Mucosa of descending colon (tissue), 3 donors: ENCODE measurements at regions not wholly inside any gene's neighbourhood (a gene's known extent, or its start where the extent isn't known, plus 50 kb on each side); places are given as distances from the start of the nearest gene placed in this dataset.

ENCODE experiments used
- ATAC-seq: fragments of 200-7000 bp; cut with Tn5 transposase; one replicate; pipeline ENCODE4 v1.9.1; 2020; ENCODE audit warnings: mild to moderate bottlenecking, moderate library complexity
- DNase-seq, 3 donors: peaks; one replicate each; pipeline ENCODE4 v3.0.0-alpha.2; 2020
- H3K36me3 ChIP-seq: fragments of 200-600 bp; one replicate; pipeline ENCODE4 v1.8.0; 2021; ENCODE audit warnings: low read depth, mild to moderate bottlenecking
- H3K4me1 ChIP-seq: fragments of 200-600 bp; one replicate; pipeline ENCODE4 v1.8.0; 2021; ENCODE audit warnings: low read depth, mild to moderate bottlenecking
- H3K4me3 ChIP-seq: fragments of 200-600 bp; one replicate; pipeline ENCODE4 v1.8.0; 2021; ENCODE audit warnings: mild to moderate bottlenecking
- H3K9me3 ChIP-seq: fragments of 200-600 bp; one replicate; pipeline ENCODE4 v1.8.0; 2021; ENCODE audit warnings: mild to moderate bottlenecking
- intact Hi-C, 2 donors: fragments of 100-400 bp; cut with DNase I in 1 of 2; cut with micrococcal nuclease in 1 of 2; formaldehyde crosslinking; loops; one replicate each; pipeline versions ENCODE4 v1.11.0 to v1.11.1; 2022; cut with DNase I, micrococcal nuclease
- TF ChIP-seq, protein P1 (sequence below): fragments of 200-600 bp; IDR thresholded peaks from one replicate; pipeline ENCODE4 v1.8.0; 2022; ENCODE audit warnings: antibody characterized with exemption, mild to moderate bottlenecking
- donor health status: DM: no; HTN: no; CAD: no; lungs with moderate emphysema.
- donor health status: DM: no; HTN: no; CAD: no.
- donor health status: DM: no; HTN: yes; CAD: no.

GRCh38 chr6:51415501-51415900, 596.8 kb downstream of the TFAP2B start:
- Histone ChIP-seq H3K4me1 (no peaks in the 10 kb centered on the region), H3K36me3 (no peaks in the 10 kb centered on the region), H3K4me3 (no peak overlapping the region), H3K9me3 (no peaks in the 10 kb centered on the region)
- ATAC-seq: no peak
- DNase-seq: no peak
- intact Hi-C loops: no loop called here
- TF ChIP-seq, protein P1, sequence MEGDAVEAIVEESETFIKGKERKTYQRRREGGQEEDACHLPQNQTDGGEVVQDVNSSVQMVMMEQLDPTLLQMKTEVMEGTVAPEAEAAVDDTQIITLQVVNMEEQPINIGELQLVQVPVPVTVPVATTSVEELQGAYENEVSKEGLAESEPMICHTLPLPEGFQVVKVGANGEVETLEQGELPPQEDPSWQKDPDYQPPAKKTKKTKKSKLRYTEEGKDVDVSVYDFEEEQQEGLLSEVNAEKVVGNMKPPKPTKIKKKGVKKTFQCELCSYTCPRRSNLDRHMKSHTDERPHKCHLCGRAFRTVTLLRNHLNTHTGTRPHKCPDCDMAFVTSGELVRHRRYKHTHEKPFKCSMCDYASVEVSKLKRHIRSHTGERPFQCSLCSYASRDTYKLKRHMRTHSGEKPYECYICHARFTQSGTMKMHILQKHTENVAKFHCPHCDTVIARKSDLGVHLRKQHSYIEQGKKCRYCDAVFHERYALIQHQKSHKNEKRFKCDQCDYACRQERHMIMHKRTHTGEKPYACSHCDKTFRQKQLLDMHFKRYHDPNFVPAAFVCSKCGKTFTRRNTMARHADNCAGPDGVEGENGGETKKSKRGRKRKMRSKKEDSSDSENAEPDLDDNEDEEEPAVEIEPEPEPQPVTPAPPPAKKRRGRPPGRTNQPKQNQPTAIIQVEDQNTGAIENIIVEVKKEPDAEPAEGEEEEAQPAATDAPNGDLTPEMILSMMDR: no peak

- H3K36me3 ChIP-seq: no peaks in the 10 kb centered on the region
- TF ChIP-seq, protein P1: no peak
- intact Hi-C loops: no loop called here
- no peak overlapping the region for H3K4me3 ChIP-seq
- H3K4me1 ChIP-seq: no peaks in the 10 kb centered on the region
- no peaks in the 10 kb centered on the region for H3K9me3 ChIP-seq
- no peak for ATAC-seq
- DNase-seq: no peak
Measured at GRCh38 chr6:51429017-51429712, 610.5 kb downstream of the TFAP2B start.

- Histone ChIP-seq H3K9me3 (no peaks in the 10 kb centered on the region), H3K36me3 (no peaks in the 10 kb centered on the region), H3K4me3 (no peak overlapping the region), H3K4me1 (no peaks in the 10 kb centered on the region)
- intact Hi-C loops: no loop called here
- TF ChIP-seq, protein P1: no peak
- ATAC-seq (no peak), DNase-seq (no peak)
Measured at GRCh38 chr6:51430589-51430988, 611.9 kb downstream of the TFAP2B start.

- Histone ChIP-seq H3K4me3 (no peak overlapping the region), H3K36me3 (no peaks in the 10 kb centered on the region), H3K4me1 (no peaks in the 10 kb centered on the region), H3K9me3 (no peaks in the 10 kb centered on the region)
- TF ChIP-seq, protein P1: no peak
- ATAC-seq (no peak), DNase-seq (no peak)
- intact Hi-C loops: no loop called here
Measured at GRCh38 chr6:51432481-51432880, 613.8 kb downstream of the TFAP2B start.

GRCh38 chr6:51450248-51450957, 631.7 kb downstream of the TFAP2B start:
- Histone ChIP-seq H3K9me3 (no peaks in the 10 kb centered on the region), H3K4me3 (no peak overlapping the region), H3K36me3 (no peaks in the 10 kb centered on the region), H3K4me1 (peaks cover 3% of the 10 kb centered on the region)
- intact Hi-C loops: no loop called here
- ATAC-seq: no peak
- TF ChIP-seq, protein P1: no peak
- no peak for DNase-seq
